GM12864 (cell line): ENCODE measurements at regions not wholly inside any gene's neighbourhood (a gene's known extent, or its start where the extent isn't known, plus 50 kb on each side); places are given as distances from the start of the nearest gene placed in this dataset.

Source experiments
- DNase-seq: peaks from one replicate; pipeline ENCODE4 v3.0.0-alpha.2; 2011; ENCODE audit warnings: low read depth
- H3K4me3 ChIP-seq: 2 replicates; pipeline ENCODE4 v1.5.1; 2011; ENCODE audit warnings: mild to moderate bottlenecking, low read depth, low read length, control low read depth
- CTCF ChIP-seq: IDR thresholded peaks from 2 replicates; pipeline ENCODE4 v1.5.1; 2011; ENCODE audit warnings: low read depth, mild to moderate bottlenecking, moderate library complexity, low read length, control low read depth, inconsistent platforms; ENCODE audit errors: missing control alignments

GRCh38 chr12:93292213-93292612 lies 85.5 kb upstream of the NUDT4 start:
- TF ChIP-seq CTCF, result no peak
- no peak for DNase-seq
- no peak overlapping the region for H3K4me3 ChIP-seq

- no peak overlapping the region for H3K4me3 ChIP-seq
- no peak for DNase-seq
These were observed 84.8 kb upstream of the NUDT4 start for GRCh38 chr12:93292731-93293566.

GRCh38 chr12:93297032-93297431 lies 80.7 kb upstream of the NUDT4 start:
- peak; percentile 43 for DNase-seq
- H3K4me3 ChIP-seq, result no peak overlapping the region
- TF ChIP-seq CTCF, result no peak

More at GRCh38 chr12:93292731-93293566, 84.8 kb upstream of the NUDT4 start:
- TF ChIP-seq CTCF, result no peak

- DNase-seq, result no peak
- no peak overlapping the region for H3K4me3 ChIP-seq
- TF ChIP-seq CTCF, result no peak
These were observed 80.2 kb upstream of the NUDT4 start for GRCh38 chr12:93297536-93297935.

- TF ChIP-seq CTCF, result no peak
- DNase-seq, result no peak
These were observed 78.4 kb upstream of the NUDT4 start for GRCh38 chr12:93299262-93299846.

GRCh38 chr12:93300611-93301021 lies 77.1 kb upstream of the NUDT4 start:
- no peak for TF ChIP-seq CTCF
- no peak for DNase-seq
- H3K4me3 ChIP-seq, result no peak overlapping the region

More at GRCh38 chr12:93299262-93299846, 78.4 kb upstream of the NUDT4 start:
- H3K4me3 ChIP-seq, result no peak overlapping the region
